ENCODE measurements at regions not wholly inside any gene's neighbourhood (a gene's known extent, or its start where the extent isn't known, plus 50 kb on each side); places are given as distances from the start of the nearest gene placed in this dataset.

DNA sequence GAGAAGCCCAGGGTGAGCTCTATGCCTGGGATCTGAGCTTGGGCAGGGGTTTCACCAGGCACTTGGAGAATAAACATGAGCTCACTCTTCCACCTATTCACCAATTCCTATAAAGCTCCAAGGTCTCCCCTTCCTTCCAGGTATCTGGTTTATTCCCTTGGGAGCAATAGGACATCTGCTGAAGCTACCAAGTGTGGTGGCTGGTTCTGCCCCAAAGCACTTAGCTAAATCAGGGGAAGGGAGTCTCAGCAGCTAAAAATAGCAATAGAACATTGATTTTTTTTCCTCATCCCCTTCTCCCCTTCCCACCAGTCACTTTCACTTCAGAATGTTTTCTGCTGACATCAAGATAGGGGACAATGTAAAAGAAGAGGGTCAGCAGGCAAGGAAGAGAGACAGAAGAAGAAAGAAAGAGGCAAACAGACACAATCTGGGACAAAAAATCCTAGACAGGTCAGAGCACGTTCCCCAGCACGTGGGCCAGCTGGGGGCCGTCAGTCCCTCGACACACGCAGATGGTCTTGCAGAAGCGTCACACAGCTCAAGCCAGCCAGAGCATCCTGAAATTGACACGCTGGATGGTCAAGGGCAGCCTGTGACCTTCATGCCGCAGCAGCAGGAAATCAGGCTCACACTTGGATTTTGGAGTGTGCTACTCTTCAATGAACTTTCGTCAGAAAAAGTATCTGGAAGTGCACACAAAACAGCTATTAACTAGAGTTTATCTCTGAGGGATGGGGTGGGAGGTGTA, 176.0 kb downstream of the ZNF608 start:
- no peak overlapping the region for H3K4me2 ChIP-seq (ENCODE audit: control insufficient read depth, extremely low read depth, insufficient read depth, low read depth, low read length)
- no peaks in the 10 kb centered on the region for H3K36me3 ChIP-seq (ENCODE audit: control insufficient read depth in 2 of 2, extremely low read depth in 1 of 2, insufficient read depth in 2 of 2, low read length in 2 of 2)
- H3K9ac ChIP-seq (ENCODE audit: control insufficient read depth, extremely low read depth, insufficient read depth, low read length) = no peak overlapping the region
- H3K27me3 ChIP-seq (ENCODE audit: control insufficient read depth, extremely low read depth, insufficient read depth, low read length) = no peaks in the 10 kb centered on the region
- TF ChIP-seq, protein P1, sequence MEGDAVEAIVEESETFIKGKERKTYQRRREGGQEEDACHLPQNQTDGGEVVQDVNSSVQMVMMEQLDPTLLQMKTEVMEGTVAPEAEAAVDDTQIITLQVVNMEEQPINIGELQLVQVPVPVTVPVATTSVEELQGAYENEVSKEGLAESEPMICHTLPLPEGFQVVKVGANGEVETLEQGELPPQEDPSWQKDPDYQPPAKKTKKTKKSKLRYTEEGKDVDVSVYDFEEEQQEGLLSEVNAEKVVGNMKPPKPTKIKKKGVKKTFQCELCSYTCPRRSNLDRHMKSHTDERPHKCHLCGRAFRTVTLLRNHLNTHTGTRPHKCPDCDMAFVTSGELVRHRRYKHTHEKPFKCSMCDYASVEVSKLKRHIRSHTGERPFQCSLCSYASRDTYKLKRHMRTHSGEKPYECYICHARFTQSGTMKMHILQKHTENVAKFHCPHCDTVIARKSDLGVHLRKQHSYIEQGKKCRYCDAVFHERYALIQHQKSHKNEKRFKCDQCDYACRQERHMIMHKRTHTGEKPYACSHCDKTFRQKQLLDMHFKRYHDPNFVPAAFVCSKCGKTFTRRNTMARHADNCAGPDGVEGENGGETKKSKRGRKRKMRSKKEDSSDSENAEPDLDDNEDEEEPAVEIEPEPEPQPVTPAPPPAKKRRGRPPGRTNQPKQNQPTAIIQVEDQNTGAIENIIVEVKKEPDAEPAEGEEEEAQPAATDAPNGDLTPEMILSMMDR (optimal IDR thresholded peaks at IDR 0.05 in 1 of 3, IDR thresholded peaks at IDR 0.05 in 1 of 3, conservative IDR thresholded peaks at IDR 0.05 in 1 of 3; ENCODE audit: extremely low read depth in 1 of 3, insufficient read depth in 2 of 3, low read length in 3 of 3) = no peak
- no peak for TF ChIP-seq EZH2 (IDR thresholded peaks at IDR 0.05; ENCODE audit: low read length)
- dilution Hi-C loops (cut with MboI; ENCODE audit: extremely low pct_ligation_motif_present, low sequenced_read_pairs) = no loop called here
- H3K9me3 ChIP-seq (ENCODE audit: control insufficient read depth, low read depth, low read length) = no peaks in the 10 kb centered on the region
- no peaks in the 10 kb centered on the region for H3K9me1 ChIP-seq (ENCODE audit: control insufficient read depth, extremely low read depth, insufficient read depth, low read length)
- no peak overlapping the region for H2AFZ ChIP-seq (ENCODE audit: control insufficient read depth, low read length)
- H3K4me3 ChIP-seq (ENCODE audit: control insufficient read depth in 2 of 3, extremely low read depth in 1 of 3, insufficient read depth in 2 of 3, low read depth in 1 of 3, low read length in 3 of 3) = no peak overlapping the region
- no peak for FAIRE-seq
- H3K27ac ChIP-seq (ENCODE audit: control insufficient read depth, insufficient read depth, low read length) = no peak overlapping the region
- no peak for DNase-seq (ENCODE audit: low read depth, low spot score)
- H3K4me1 ChIP-seq (ENCODE audit: control insufficient read depth, extremely low read depth, insufficient read depth, low read length) = no peaks in the 10 kb centered on the region
- no peaks in the 10 kb centered on the region for H3K79me2 ChIP-seq (ENCODE audit: control insufficient read depth, insufficient read depth, low read length)
- H4K20me1 ChIP-seq (ENCODE audit: control insufficient read depth, extremely low read depth, insufficient read depth, low read length) = no peaks in the 10 kb centered on the region

DNA sequence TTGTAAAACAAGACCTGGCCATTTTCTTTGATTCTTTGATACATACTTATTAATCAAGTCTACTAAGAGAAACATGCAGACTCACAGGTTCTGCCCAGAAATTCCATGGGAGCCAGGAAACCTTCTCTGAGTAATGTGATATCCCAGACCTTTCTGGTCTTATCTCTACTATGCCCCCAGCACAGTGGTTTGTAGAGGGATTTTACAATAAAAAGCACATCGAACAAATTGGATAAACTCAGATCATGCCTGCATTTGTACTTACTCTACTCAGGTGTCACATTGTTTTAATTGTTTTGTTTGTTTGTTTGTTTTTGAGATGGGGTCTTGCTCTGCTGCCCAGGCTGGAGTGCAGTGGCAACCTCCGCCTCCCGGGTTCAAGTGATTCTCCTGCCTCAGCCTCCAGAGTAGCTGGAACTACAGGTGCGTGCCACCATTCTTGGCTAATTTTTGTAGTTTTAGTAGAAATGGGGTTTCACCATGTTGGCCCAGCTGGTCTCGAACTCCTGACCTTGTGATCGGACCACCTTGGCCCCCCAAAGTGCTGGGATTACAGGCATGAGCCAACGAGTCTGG, 179.5 kb downstream of the ZNF608 start:
- Histone ChIP-seq H3K36me3 (ENCODE audit: control insufficient read depth in 2 of 2, extremely low read depth in 1 of 2, insufficient read depth in 2 of 2, low read length in 2 of 2) (no peaks in the 10 kb centered on the region), H3K4me1 (ENCODE audit: control insufficient read depth, extremely low read depth, insufficient read depth, low read length) (no peaks in the 10 kb centered on the region), H3K27me3 (ENCODE audit: control insufficient read depth, extremely low read depth, insufficient read depth, low read length) (no peaks in the 10 kb centered on the region), H3K4me3 (ENCODE audit: control insufficient read depth in 2 of 3, extremely low read depth in 1 of 3, insufficient read depth in 2 of 3, low read depth in 1 of 3, low read length in 3 of 3) (no peak overlapping the region), H4K20me1 (ENCODE audit: control insufficient read depth, extremely low read depth, insufficient read depth, low read length) (no peaks in the 10 kb centered on the region), H3K9ac (ENCODE audit: control insufficient read depth, extremely low read depth, insufficient read depth, low read length) (no peak overlapping the region), H3K4me2 (ENCODE audit: control insufficient read depth, extremely low read depth, insufficient read depth, low read depth, low read length) (no peak overlapping the region), H3K27ac (ENCODE audit: control insufficient read depth, insufficient read depth, low read length) (no peak overlapping the region), H3K79me2 (ENCODE audit: control insufficient read depth, insufficient read depth, low read length) (no peaks in the 10 kb centered on the region), H2AFZ (ENCODE audit: control insufficient read depth, low read length) (no peak overlapping the region), H3K9me3 (ENCODE audit: control insufficient read depth, low read depth, low read length) (no peaks in the 10 kb centered on the region), H3K9me1 (ENCODE audit: control insufficient read depth, extremely low read depth, insufficient read depth, low read length) (no peaks in the 10 kb centered on the region)
- dilution Hi-C loops (cut with MboI; ENCODE audit: extremely low pct_ligation_motif_present, low sequenced_read_pairs) = no loop called here
- no peak for TF ChIP-seq EZH2 (IDR thresholded peaks at IDR 0.05; ENCODE audit: low read length)
- TF ChIP-seq, protein P1 (optimal IDR thresholded peaks at IDR 0.05 in 1 of 3, IDR thresholded peaks at IDR 0.05 in 1 of 3, conservative IDR thresholded peaks at IDR 0.05 in 1 of 3; ENCODE audit: extremely low read depth in 1 of 3, insufficient read depth in 2 of 3, low read length in 3 of 3) = no peak
- DNase-seq (ENCODE audit: low read depth, low spot score) (no peak), FAIRE-seq (no peak)

Data from keratinocyte (primary cell).